Endothelial cell of umbilical vein (primary cell): ENCODE measurements at regions not wholly inside any gene's neighbourhood (a gene's known extent, or its start where the extent isn't known, plus 50 kb on each side); places are given as distances from the start of the nearest gene placed in this dataset.

Experiments
- CTCF ChIP-seq, 2 donors: IDR thresholded peaks; 1 replicate in 1 of 2; 2 replicates in 1 of 2; pipeline ENCODE4 v1.5.1; 2011; ENCODE audit warnings: low read length in 2 of 2, mild to moderate bottlenecking in 2 of 2, moderate library complexity in 2 of 2, control low read depth in 1 of 2, inconsistent platforms in 1 of 2, low read depth in 1 of 2; ENCODE audit not compliant: insufficient read depth in 1 of 2; ENCODE audit errors: extremely low read depth in 1 of 2
- EZH2 ChIP-seq: IDR thresholded peaks from 2 replicates; pipeline ENCODE4 v1.6.1; 2012; ENCODE audit warnings: borderline replicate concordance, low read depth, mild to moderate bottlenecking, moderate library complexity, low read length, inconsistent platforms; ENCODE audit not compliant: severe bottlenecking
- FOS ChIP-seq: IDR thresholded peaks from 2 replicates; pipeline ENCODE4 v1.6.1; 2011; ENCODE audit warnings: mild to moderate bottlenecking, low read length, moderate library complexity, borderline replicate concordance; ENCODE audit not compliant: insufficient read depth
- GATA2 ChIP-seq: IDR thresholded peaks from 2 replicates; pipeline ENCODE4 v1.7.0; 2011; ENCODE audit warnings: low read depth, mild to moderate bottlenecking, moderate library complexity, mixed read lengths, low read length; ENCODE audit not compliant: insufficient read length, insufficient read depth
- JUN ChIP-seq: IDR thresholded peaks from 2 replicates; pipeline ENCODE4 v1.6.1; 2011; ENCODE audit warnings: borderline replicate concordance, low read depth; ENCODE audit not compliant: insufficient read length, insufficient read depth
- MAX ChIP-seq: IDR thresholded peaks from 2 replicates; pipeline ENCODE4 v1.6.1; 2011; ENCODE audit not compliant: insufficient read depth, insufficient read length
- MYC ChIP-seq: IDR thresholded peaks from one replicate; pipeline ENCODE4 v1.6.1; 2011; ENCODE audit warnings: mild to moderate bottlenecking, low read depth, low read length
- POLR2A ChIP-seq: IDR thresholded peaks from 2 replicates; pipeline ENCODE4 v1.6.1; 2012; ENCODE audit warnings: low read depth, mild to moderate bottlenecking, control low read depth, low read length
- POLR2AphosphoS5 ChIP-seq: IDR thresholded peaks from 2 replicates; pipeline ENCODE4 v1.6.1; 2012; ENCODE audit warnings: low read depth, mild to moderate bottlenecking, control low read depth, low read length, moderate library complexity; ENCODE audit not compliant: insufficient read depth

- TF ChIP-seq CTCF (IDR thresholded peaks at IDR 0.05; ENCODE audit: extremely low read depth in 1 of 2, insufficient read depth in 1 of 2, low read depth in 1 of 2, low read length in 2 of 2) (no peak), EZH2 (no peak), POLR2AphosphoS5 (no peak), POLR2A (no peak), MAX (no peak), JUN (no peak), FOS (no peak), GATA2 (no peak), MYC (no peak)
These were observed 95.8 kb upstream of the ZNF366 start for GRCh38 chr5:72602696-72603685.
